ENCODE measurements at regions not wholly inside any gene's neighbourhood (a gene's known extent, or its start where the extent isn't known, plus 50 kb on each side); places are given as distances from the start of the nearest gene placed in this dataset.

DNA sequence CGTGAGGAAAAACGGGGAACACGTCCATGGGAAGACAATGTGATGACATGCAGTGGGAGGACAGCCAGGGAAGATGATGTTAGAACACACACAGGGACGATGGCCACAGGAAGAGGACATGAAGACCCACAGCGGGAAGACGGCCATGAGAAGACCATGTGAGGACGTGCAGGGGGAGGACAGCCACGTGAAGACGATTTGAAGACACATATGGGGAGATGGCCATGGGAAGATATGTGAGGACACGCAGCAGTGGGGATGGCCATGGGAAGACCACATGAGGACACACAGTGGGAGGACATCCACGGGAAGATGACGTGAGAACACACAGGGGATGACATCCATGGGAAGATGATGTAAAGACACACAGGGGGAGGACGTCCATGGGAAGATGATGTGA, 83.8 kb downstream of the UQCRFS1 start:
- no peaks in the 10 kb centered on the region for H3K79me2 ChIP-seq (ENCODE audit: control insufficient read depth, insufficient read depth, low read length)
- no peaks in the 10 kb centered on the region for H3K27me3 ChIP-seq (ENCODE audit: insufficient read depth, low read length, poor library complexity)
- no peak overlapping the region for H3K18ac ChIP-seq (ENCODE audit: low read length)
- no peaks in the 10 kb centered on the region for H3K36me3 ChIP-seq (ENCODE audit: control insufficient read depth, insufficient read depth, low read length)
- H3K9ac ChIP-seq (ENCODE audit: low read length), result no peak overlapping the region
- no peak overlapping the region for H3K56ac ChIP-seq (ENCODE audit: low read length)
- no peak overlapping the region for H4K5ac ChIP-seq (ENCODE audit: low read length)
- H3K4me2 ChIP-seq (ENCODE audit: low read length), result no peak overlapping the region
- H3K4me1 ChIP-seq (ENCODE audit: control insufficient read depth, low read depth, low read length), result no peaks in the 10 kb centered on the region
- H3K27ac ChIP-seq (ENCODE audit: low read depth, low read length), result no peak overlapping the region
- no peak for DNase-seq
- no peak overlapping the region for H3K4ac ChIP-seq (ENCODE audit: low read depth, low read length)
- no peak overlapping the region for H4K8ac ChIP-seq (ENCODE audit: low read depth, low read length)
- H3K23ac ChIP-seq (ENCODE audit: low read length), result no peak overlapping the region
- H3K4me3 ChIP-seq (ENCODE audit: low read length), result no peak overlapping the region
- H2AK5ac ChIP-seq (ENCODE audit: low read length), result no peak overlapping the region
- no peaks in the 10 kb centered on the region for H3K79me1 ChIP-seq (ENCODE audit: low read length)
- H2BK120ac ChIP-seq (ENCODE audit: low read depth, low read length), result no peak overlapping the region
- no CpG with 5 or more reads among the region's 13 CpGs for WGBS (ENCODE audit: extremely low coverage, insufficient coverage, low lambda C conversion rate)
- no peak overlapping the region for H2BK15ac ChIP-seq (replicated peaks; ENCODE audit: low read depth)
- H2BK5ac ChIP-seq (ENCODE audit: low read length), result no peak overlapping the region

DNA sequence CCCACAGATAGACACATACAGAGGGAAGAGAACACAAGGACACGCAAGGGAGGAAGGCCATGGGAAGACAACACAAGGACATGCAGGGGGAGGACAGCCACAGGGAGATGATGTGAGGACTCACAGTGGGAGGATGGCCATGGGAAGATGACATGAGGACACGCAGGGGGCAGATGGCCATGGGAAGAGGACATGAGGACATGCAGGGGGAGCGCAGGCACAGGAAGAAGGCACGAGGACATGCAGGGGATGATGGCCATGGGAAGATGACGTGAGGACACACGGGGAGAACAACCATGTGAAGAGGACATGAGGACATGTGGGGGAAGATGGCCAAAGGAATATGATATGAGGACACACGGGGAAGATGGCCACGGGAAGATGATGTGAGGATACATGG, 84.7 kb downstream of the UQCRFS1 start:
- Histone ChIP-seq H3K4ac (ENCODE audit: low read depth, low read length) (no peak overlapping the region), H3K79me1 (ENCODE audit: low read length) (no peaks in the 10 kb centered on the region), H3K4me3 (ENCODE audit: low read length) (no peak overlapping the region), H3K18ac (ENCODE audit: low read length) (no peak overlapping the region), H2BK120ac (ENCODE audit: low read depth, low read length) (no peak overlapping the region), H3K9ac (ENCODE audit: low read length) (no peak overlapping the region), H3K23ac (ENCODE audit: low read length) (no peak overlapping the region), H2BK5ac (ENCODE audit: low read length) (no peak overlapping the region), H3K4me2 (ENCODE audit: low read length) (no peak overlapping the region), H2BK15ac (replicated peaks; ENCODE audit: low read depth) (no peak overlapping the region), H4K8ac (ENCODE audit: low read depth, low read length) (no peak overlapping the region), H4K5ac (ENCODE audit: low read length) (no peak overlapping the region), H3K36me3 (ENCODE audit: control insufficient read depth, insufficient read depth, low read length) (no peaks in the 10 kb centered on the region), H3K4me1 (ENCODE audit: control insufficient read depth, low read depth, low read length) (no peaks in the 10 kb centered on the region), H3K56ac (ENCODE audit: low read length) (no peak overlapping the region), H3K79me2 (ENCODE audit: control insufficient read depth, insufficient read depth, low read length) (no peaks in the 10 kb centered on the region), H2AK5ac (ENCODE audit: low read length) (no peak overlapping the region), H3K27ac (ENCODE audit: low read depth, low read length) (no peak overlapping the region), H3K27me3 (ENCODE audit: insufficient read depth, low read length, poor library complexity) (no peaks in the 10 kb centered on the region)
- no CpG with 5 or more reads among the region's 8 CpGs for WGBS (ENCODE audit: extremely low coverage, insufficient coverage, low lambda C conversion rate)
- DNase-seq, result no peak

DNA sequence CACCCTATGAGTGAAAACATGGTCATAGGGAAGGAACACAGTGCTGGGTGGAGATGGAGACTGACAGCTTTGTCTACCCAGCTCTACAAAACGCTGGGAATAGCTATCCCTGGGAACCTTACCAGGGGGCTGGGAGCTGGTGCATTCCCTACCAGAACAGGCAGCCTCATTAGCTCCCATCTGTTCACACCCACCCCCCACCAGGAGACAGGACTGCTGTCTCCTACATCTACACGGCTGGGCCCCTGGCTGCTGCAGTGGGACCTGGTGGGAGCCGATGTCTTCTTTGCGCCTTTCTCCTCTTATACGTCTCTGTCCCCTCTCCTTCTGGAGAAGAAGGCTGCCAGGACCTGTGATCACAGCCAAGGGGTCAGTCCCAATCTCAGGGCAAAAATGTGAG, 90.8 kb downstream of the UQCRFS1 start:
- Histone ChIP-seq H3K18ac (ENCODE audit: low read length) (no peak overlapping the region), H2BK5ac (ENCODE audit: low read length) (no peak overlapping the region), H3K79me2 (ENCODE audit: control insufficient read depth, insufficient read depth, low read length) (no peaks in the 10 kb centered on the region)

DNA sequence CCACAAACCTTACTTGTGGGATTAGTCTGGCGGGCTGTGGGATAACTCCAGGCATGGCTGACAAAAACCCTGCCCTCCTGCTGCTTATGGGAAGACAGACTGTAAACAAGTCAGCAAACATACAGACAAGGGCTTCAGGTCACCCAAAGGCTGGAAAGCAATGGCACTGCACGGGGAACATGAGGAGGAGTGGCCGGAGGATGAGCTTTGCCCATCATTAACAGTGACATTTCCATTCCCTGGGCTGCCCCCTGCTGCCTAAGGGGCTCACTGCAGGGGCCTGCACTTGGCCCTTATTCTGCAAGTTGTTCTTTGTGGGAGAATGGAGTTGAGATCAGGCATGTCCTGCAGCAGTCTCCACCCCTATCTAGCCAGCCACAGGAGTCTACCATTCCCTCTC, 91.3 kb downstream of the UQCRFS1 start:
- no peaks in the 10 kb centered on the region for H3K4me1 ChIP-seq (ENCODE audit: control insufficient read depth, low read depth, low read length)
- DNase-seq, result peak; percentile 49
- H3K27me3 ChIP-seq (ENCODE audit: insufficient read depth, low read length, poor library complexity), result no peaks in the 10 kb centered on the region
- no peak overlapping the region for H2AK5ac ChIP-seq (ENCODE audit: low read length)
- H2BK5ac ChIP-seq (ENCODE audit: low read length), result no peak overlapping the region
- H2BK120ac ChIP-seq (ENCODE audit: low read depth, low read length), result no peak overlapping the region
- no peak overlapping the region for H2BK15ac ChIP-seq (replicated peaks; ENCODE audit: low read depth)
- no peak overlapping the region for H4K8ac ChIP-seq (ENCODE audit: low read depth, low read length)
- H3K4ac ChIP-seq (ENCODE audit: low read depth, low read length), result no peak overlapping the region
- no peak overlapping the region for H4K5ac ChIP-seq (ENCODE audit: low read length)
- H3K79me1 ChIP-seq (ENCODE audit: low read length), result no peaks in the 10 kb centered on the region
- no peaks in the 10 kb centered on the region for H3K79me2 ChIP-seq (ENCODE audit: control insufficient read depth, insufficient read depth, low read length)
- H3K56ac ChIP-seq (ENCODE audit: low read length), result no peak overlapping the region
- no peak overlapping the region for H3K27ac ChIP-seq (ENCODE audit: low read depth, low read length)
- H3K23ac ChIP-seq (ENCODE audit: low read length), result no peak overlapping the region
- H3K4me3 ChIP-seq (ENCODE audit: low read length), result no peak overlapping the region
- whole genome bisulfite sequencing (ENCODE audit: extremely low coverage, insufficient coverage, low lambda C conversion rate), result no CpG with 5 or more reads among the region's 3 CpGs
- no peak overlapping the region for H3K4me2 ChIP-seq (ENCODE audit: low read length)
- H3K36me3 ChIP-seq (ENCODE audit: control insufficient read depth, insufficient read depth, low read length), result no peaks in the 10 kb centered on the region
- H3K9ac ChIP-seq (ENCODE audit: low read length), result no peak overlapping the region
- no peak overlapping the region for H3K18ac ChIP-seq (ENCODE audit: low read length)

More for the DNA sequence above, 90.8 kb downstream of the UQCRFS1 start:
- Histone ChIP-seq H3K27me3 (ENCODE audit: insufficient read depth, low read length, poor library complexity) (no peaks in the 10 kb centered on the region), H3K4me1 (ENCODE audit: control insufficient read depth, low read depth, low read length) (no peaks in the 10 kb centered on the region), H3K36me3 (ENCODE audit: control insufficient read depth, insufficient read depth, low read length) (no peaks in the 10 kb centered on the region), H3K79me1 (ENCODE audit: low read length) (no peaks in the 10 kb centered on the region), H4K5ac (ENCODE audit: low read length) (no peak overlapping the region), H2BK15ac (replicated peaks; ENCODE audit: low read depth) (no peak overlapping the region), H3K4me2 (ENCODE audit: low read length) (no peak overlapping the region), H4K8ac (ENCODE audit: low read depth, low read length) (no peak overlapping the region), H2AK5ac (ENCODE audit: low read length) (no peak overlapping the region), H3K9ac (ENCODE audit: low read length) (no peak overlapping the region), H2BK120ac (ENCODE audit: low read depth, low read length) (no peak overlapping the region), H3K4me3 (ENCODE audit: low read length) (no peak overlapping the region), H3K56ac (ENCODE audit: low read length) (no peak overlapping the region), H3K27ac (ENCODE audit: low read depth, low read length) (no peak overlapping the region), H3K23ac (ENCODE audit: low read length) (no peak overlapping the region), H3K4ac (ENCODE audit: low read depth, low read length) (no peak overlapping the region)
- DNase-seq, result no peak
- no CpG with 5 or more reads among the region's 5 CpGs for WGBS (ENCODE audit: extremely low coverage, insufficient coverage, low lambda C conversion rate)

DNA sequence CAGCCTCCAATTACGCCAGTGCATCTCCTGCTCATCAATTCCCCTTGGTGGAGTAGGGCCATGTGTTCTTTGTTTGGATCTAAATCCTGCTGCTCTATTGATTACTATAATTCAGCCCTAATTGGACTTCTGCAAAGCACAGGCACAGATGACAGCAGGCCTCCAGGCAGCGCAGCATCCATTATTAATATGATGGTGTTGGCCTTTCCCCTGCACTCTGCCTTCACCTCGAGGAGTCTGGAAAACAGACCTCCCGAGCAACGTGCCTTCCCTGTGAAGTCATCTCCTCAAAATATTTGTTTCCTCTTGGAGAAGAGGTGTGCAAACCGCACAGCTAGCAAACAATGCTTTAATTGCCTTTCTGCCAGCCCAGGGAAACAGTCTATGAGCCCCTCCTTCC, 92.5 kb downstream of the UQCRFS1 start:
- Histone ChIP-seq H3K4me2 (ENCODE audit: low read length) (no peak overlapping the region), H3K18ac (ENCODE audit: low read length) (no peak overlapping the region), H2BK120ac (ENCODE audit: low read depth, low read length) (no peak overlapping the region), H3K79me2 (ENCODE audit: control insufficient read depth, insufficient read depth, low read length) (no peaks in the 10 kb centered on the region), H2AK5ac (ENCODE audit: low read length) (no peak overlapping the region), H4K5ac (ENCODE audit: low read length) (no peak overlapping the region), H3K23ac (ENCODE audit: low read length) (no peak overlapping the region), H3K79me1 (ENCODE audit: low read length) (no peaks in the 10 kb centered on the region), H2BK15ac (replicated peaks; ENCODE audit: low read depth) (no peak overlapping the region), H3K4ac (ENCODE audit: low read depth, low read length) (no peak overlapping the region), H3K27me3 (ENCODE audit: insufficient read depth, low read length, poor library complexity) (no peaks in the 10 kb centered on the region), H3K9ac (ENCODE audit: low read length) (no peak overlapping the region), H2BK5ac (ENCODE audit: low read length) (no peak overlapping the region), H3K4me1 (ENCODE audit: control insufficient read depth, low read depth, low read length) (no peaks in the 10 kb centered on the region), H4K8ac (ENCODE audit: low read depth, low read length) (no peak overlapping the region), H3K4me3 (ENCODE audit: low read length) (no peak overlapping the region), H3K56ac (ENCODE audit: low read length) (no peak overlapping the region), H3K36me3 (ENCODE audit: control insufficient read depth, insufficient read depth, low read length) (no peaks in the 10 kb centered on the region), H3K27ac (ENCODE audit: low read depth, low read length) (no peak overlapping the region)
- no peak for DNase-seq
- WGBS (ENCODE audit: extremely low coverage, insufficient coverage, low lambda C conversion rate), result no CpG with 5 or more reads among the region's 6 CpGs

DNA sequence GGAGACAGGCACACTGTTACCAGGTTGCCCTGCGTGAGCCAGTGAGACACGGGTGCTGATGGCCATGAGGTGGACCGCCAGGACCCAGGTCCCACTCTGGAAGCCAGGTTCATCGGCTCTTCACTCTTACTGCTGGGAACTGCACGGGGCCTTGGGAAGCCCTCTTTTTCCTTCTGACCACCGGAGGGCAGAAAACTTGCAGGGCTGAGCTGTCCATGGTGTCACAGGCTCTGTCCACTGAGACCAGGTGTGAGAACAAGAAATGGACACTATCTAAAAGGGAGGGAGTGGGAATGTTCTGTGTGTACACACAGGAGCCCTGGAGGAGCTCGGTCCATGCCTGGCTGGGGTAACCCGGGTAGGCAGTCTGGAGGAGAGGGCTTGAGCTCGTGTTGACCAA, 93.4 kb downstream of the UQCRFS1 start:
- Histone ChIP-seq H2BK120ac (ENCODE audit: low read depth, low read length) (no peak overlapping the region), H2BK15ac (replicated peaks; ENCODE audit: low read depth) (no peak overlapping the region), H3K27ac (ENCODE audit: low read depth, low read length) (no peak overlapping the region), H3K4me1 (ENCODE audit: control insufficient read depth, low read depth, low read length) (no peaks in the 10 kb centered on the region), H3K79me2 (ENCODE audit: control insufficient read depth, insufficient read depth, low read length) (no peaks in the 10 kb centered on the region), H3K4me2 (ENCODE audit: low read length) (no peak overlapping the region), H3K4me3 (ENCODE audit: low read length) (no peak overlapping the region), H3K36me3 (ENCODE audit: control insufficient read depth, insufficient read depth, low read length) (no peaks in the 10 kb centered on the region), H3K79me1 (ENCODE audit: low read length) (no peaks in the 10 kb centered on the region), H4K8ac (ENCODE audit: low read depth, low read length) (no peak overlapping the region), H3K9ac (ENCODE audit: low read length) (no peak overlapping the region), H4K5ac (ENCODE audit: low read length) (no peak overlapping the region), H2AK5ac (ENCODE audit: low read length) (no peak overlapping the region), H3K18ac (ENCODE audit: low read length) (no peak overlapping the region), H3K23ac (ENCODE audit: low read length) (no peak overlapping the region), H3K56ac (ENCODE audit: low read length) (no peak overlapping the region), H3K27me3 (ENCODE audit: insufficient read depth, low read length, poor library complexity) (no peaks in the 10 kb centered on the region), H2BK5ac (ENCODE audit: low read length) (no peak overlapping the region), H3K4ac (ENCODE audit: low read depth, low read length) (no peak overlapping the region)
- WGBS (ENCODE audit: extremely low coverage, insufficient coverage, low lambda C conversion rate), result no CpG with 5 or more reads among the region's 9 CpGs
- DNase-seq, result peak; percentile 49

All from mesendoderm (in vitro differentiated cells).